ENCODE measurements at regions not wholly inside any gene's neighbourhood (a gene's known extent, or its start where the extent isn't known, plus 50 kb on each side); places are given as distances from the start of the nearest gene placed in this dataset.

DNA sequence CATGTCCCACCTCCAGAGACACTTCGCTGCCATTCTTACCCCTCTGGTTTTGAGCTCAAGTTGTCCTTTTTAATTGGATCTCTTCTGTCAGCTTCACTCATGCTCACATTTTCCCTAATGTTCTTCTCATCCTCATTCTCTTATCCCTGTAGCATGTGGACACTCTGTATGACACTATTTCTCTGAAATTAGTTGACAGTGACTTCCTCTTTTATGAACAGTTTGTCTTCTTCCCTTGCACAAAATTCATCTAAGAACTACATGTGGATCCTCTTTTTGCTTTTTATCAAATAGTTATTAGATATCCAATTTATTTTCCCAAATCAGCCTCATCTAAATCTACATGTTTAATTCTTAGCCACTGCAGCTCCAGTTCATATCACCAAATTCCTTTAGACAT lies 676.2 kb downstream of the MAT2B start:
- no peak for DNase-seq (ENCODE audit: low spot score)
- Histone ChIP-seq H3K79me2 (ENCODE audit: insufficient read depth, low read length) (no peaks in the 10 kb centered on the region), H2AFZ (ENCODE audit: low read length) (no peak overlapping the region), H3K9ac (ENCODE audit: insufficient read depth, low read depth, low read length) (no peak overlapping the region), H3K4me2 (ENCODE audit: low read depth, low read length) (no peak overlapping the region), H3K4me3 (replicated peaks in 1 of 3; ENCODE audit: insufficient read depth in 1 of 3, low read depth in 2 of 3, low read length in 3 of 3) (no peak overlapping the region), H3K4me1 (ENCODE audit: insufficient read depth, low read length) (no peaks in the 10 kb centered on the region), H3K27me3 (ENCODE audit: control insufficient read depth in 1 of 2, insufficient read depth in 2 of 2, low read length in 2 of 2) (no peaks in the 10 kb centered on the region), H3K9me3 (ENCODE audit: low read length) (peaks cover 26% of the 10 kb centered on the region), H4K20me1 (ENCODE audit: insufficient read depth, low read length) (no peaks in the 10 kb centered on the region), H3K27ac (ENCODE audit: extremely low read length, insufficient read depth, low read length) (no peak overlapping the region), H3K36me3 (replicated peaks in 1 of 2; ENCODE audit: control insufficient read depth in 1 of 2, insufficient read depth in 2 of 2, low read length in 2 of 2) (no peaks in the 10 kb centered on the region)
- no TSS peak for BruUV-seq (replicated peaks)
- in situ Hi-C loops (cut with HindIII; ENCODE audit: extremely low pct_ligation_motif_present, low pct_unique_long_range_greater_than_20kb) (no loop called here), intact Hi-C loops (cut with micrococcal nuclease; ENCODE audit: unreplicated experiment) (no loop called here)
- ATAC-seq = no peak
- ChIA-PET CTCF (ENCODE audit: low intra/inter-chr PET ratio, low total read pairs) (no interaction called here), POLR2A (no interaction called here)
- no peak for TF ChIP-seq BRCA1 (CRISPR knock-in tag; IDR thresholded peaks at IDR 0.05)
- no peak for TF ChIP-seq ZNF138 (CRISPR knock-in tag; IDR thresholded peaks at IDR 0.05; ENCODE audit: low read depth)
- TF ChIP-seq PHB2 (IDR thresholded peaks at IDR 0.05; ENCODE audit: partially characterized antibody) = no peak
- no peak for TF ChIP-seq ZNF558 (CRISPR knock-in tag; IDR thresholded peaks at IDR 0.05; ENCODE audit: borderline replicate concordance)
- no peak for FAIRE-seq
- 17% methylated on average over 1 of the region's 1 CpG for WGBS (ENCODE audit: low lambda C conversion rate)

DNA sequence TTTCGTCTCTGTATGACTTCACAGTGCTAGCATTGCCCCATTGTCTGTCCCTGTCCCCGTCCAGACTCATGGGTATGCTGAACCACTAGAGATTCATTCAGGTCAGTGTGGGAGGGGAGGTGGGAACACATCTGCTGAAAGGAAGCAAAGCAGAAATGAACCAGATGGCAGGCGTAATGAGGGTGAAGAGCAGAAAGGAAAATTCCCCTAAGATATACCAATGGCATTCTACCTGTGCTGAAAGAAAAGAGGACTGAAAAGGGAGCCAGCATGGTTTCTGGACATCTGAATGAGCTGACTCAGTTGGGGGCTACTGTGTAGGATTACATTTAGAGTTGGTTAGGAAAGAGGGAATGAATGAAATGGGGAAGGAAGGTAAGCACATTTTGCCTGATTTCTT lies 678.7 kb downstream of the MAT2B start:
- BruUV-seq (replicated peaks) = no TSS peak
- CTCF ChIA-PET (ENCODE audit: low intra/inter-chr PET ratio, low total read pairs) = no interaction called here
- TF ChIP-seq ZNF788 (CRISPR knock-in tag; IDR thresholded peaks at IDR 0.05; ENCODE audit: borderline replicate concordance) (no peak), ZNF282 (IDR thresholded peaks at IDR 0.05; ENCODE audit: partially characterized antibody) (no peak)
- TF ChIP-seq, protein P1, sequence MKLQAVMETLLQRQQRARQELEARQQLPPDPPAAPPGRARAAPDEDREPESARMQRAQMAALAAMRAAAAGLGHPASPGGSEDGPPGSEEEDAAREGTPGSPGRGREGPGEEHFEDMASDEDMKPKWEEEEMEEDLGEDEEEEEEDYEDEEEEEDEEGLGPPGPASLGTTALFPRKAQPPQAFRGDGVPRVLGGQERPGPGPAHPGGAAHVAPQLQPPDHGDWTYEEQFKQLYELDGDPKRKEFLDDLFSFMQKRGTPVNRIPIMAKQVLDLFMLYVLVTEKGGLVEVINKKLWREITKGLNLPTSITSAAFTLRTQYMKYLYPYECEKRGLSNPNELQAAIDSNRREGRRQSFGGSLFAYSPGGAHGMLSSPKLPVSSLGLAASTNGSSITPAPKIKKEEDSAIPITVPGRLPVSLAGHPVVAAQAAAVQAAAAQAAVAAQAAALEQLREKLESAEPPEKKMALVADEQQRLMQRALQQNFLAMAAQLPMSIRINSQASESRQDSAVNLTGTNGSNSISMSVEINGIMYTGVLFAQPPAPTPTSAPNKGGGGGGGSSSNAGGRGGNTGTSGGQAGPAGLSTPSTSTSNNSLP (IDR thresholded peaks at IDR 0.05; ENCODE audit: low read depth, low read length) = no peak
- TF ChIP-seq, protein P2, sequence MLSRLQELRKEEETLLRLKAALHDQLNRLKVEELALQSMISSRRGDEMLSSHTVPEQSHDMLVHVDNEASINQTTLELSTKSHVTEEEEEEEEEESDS (CRISPR knock-in tag; IDR thresholded peaks at IDR 0.05; ENCODE audit: borderline replicate concordance) = no peak
- TF ChIP-seq, protein P3, sequence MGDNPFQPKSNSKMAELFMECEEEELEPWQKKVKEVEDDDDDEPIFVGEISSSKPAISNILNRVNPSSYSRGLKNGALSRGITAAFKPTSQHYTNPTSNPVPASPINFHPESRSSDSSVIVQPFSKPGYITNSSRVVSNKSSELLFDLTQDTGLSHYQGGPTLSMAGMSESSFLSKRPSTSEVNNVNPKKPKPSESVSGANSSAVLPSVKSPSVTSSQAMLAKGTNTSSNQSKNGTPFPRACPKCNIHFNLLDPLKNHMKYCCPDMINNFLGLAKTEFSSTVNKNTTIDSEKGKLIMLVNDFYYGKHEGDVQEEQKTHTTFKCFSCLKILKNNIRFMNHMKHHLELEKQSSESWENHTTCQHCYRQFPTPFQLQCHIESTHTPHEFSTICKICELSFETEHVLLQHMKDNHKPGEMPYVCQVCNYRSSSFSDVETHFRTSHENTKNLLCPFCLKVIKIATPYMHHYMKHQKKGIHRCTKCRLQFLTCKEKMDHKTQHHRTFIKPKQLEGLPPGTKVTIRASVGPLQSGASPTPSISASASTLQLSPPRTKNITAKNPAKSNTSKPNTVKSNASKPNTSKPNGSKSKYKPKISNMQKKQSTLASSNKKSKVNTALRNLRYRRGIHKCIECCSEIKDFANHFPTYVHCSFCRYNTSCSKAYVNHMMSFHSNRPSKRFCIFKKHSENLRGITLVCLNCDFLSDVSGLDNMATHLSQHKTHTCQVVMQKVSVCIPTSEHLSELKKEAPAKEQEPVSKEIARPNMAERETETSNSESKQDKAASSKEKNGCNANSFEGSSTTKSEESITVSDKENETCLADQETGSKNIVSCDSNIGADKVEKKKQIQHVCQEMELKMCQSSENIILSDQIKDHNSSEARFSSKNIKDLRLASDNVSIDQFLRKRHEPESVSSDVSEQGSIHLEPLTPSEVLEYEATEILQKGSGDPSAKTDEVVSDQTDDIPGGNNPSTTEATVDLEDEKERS (CRISPR knock-in tag; IDR thresholded peaks at IDR 0.05) = no peak
- TF ChIP-seq, protein P4, sequence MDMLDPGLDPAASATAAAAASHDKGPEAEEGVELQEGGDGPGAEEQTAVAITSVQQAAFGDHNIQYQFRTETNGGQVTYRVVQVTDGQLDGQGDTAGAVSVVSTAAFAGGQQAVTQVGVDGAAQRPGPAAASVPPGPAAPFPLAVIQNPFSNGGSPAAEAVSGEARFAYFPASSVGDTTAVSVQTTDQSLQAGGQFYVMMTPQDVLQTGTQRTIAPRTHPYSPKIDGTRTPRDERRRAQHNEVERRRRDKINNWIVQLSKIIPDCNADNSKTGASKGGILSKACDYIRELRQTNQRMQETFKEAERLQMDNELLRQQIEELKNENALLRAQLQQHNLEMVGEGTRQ (IDR thresholded peaks at IDR 0.05; ENCODE audit: low read depth, low read length) = no peak
- TF ChIP-seq, protein P4 (CRISPR knock-in tag; IDR thresholded peaks at IDR 0.05; ENCODE audit: borderline replicate concordance) = no peak
- TF ChIP-seq, protein P5, sequence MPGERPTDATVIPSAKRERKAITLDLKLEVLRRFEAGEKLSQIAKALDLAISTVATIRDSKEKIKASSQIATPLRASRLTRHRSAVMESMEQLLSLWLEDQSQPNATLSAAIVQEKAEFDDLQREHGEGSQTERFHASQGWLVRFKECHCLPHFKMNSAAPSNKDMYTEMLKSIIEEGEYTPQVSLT (CRISPR knock-in tag; IDR thresholded peaks at IDR 0.05; ENCODE audit: borderline replicate concordance, low read depth) = no peak

More for the DNA sequence above, 678.7 kb downstream of the MAT2B start:
- DNase-seq (ENCODE audit: low spot score) (no peak), FAIRE-seq (no peak), ATAC-seq (no peak)
- Histone ChIP-seq H2AFZ (ENCODE audit: low read length) (no peak overlapping the region), H3K9ac (ENCODE audit: insufficient read depth, low read depth, low read length) (no peak overlapping the region), H3K79me2 (ENCODE audit: insufficient read depth, low read length) (no peaks in the 10 kb centered on the region), H3K4me3 (replicated peaks in 1 of 3; ENCODE audit: insufficient read depth in 1 of 3, low read depth in 2 of 3, low read length in 3 of 3) (no peak overlapping the region), H3K4me1 (ENCODE audit: insufficient read depth, low read length) (no peaks in the 10 kb centered on the region), H4K20me1 (ENCODE audit: insufficient read depth, low read length) (no peaks in the 10 kb centered on the region), H3K27ac (ENCODE audit: extremely low read length, insufficient read depth, low read length) (no peak overlapping the region), H3K27me3 (ENCODE audit: control insufficient read depth in 1 of 2, insufficient read depth in 2 of 2, low read length in 2 of 2) (no peaks in the 10 kb centered on the region), H3K36me3 (replicated peaks in 1 of 2; ENCODE audit: control insufficient read depth in 1 of 2, insufficient read depth in 2 of 2, low read length in 2 of 2) (no peaks in the 10 kb centered on the region), H3K4me2 (ENCODE audit: low read depth, low read length) (no peak overlapping the region), H3K9me3 (ENCODE audit: low read length) (peaks cover 15% of the 10 kb centered on the region)
- 32% methylated on average over 3 of the region's 3 CpGs for WGBS (ENCODE audit: low lambda C conversion rate)
- intact Hi-C loops (cut with micrococcal nuclease; ENCODE audit: unreplicated experiment) (no loop called here), in situ Hi-C loops (cut with HindIII; ENCODE audit: extremely low pct_ligation_motif_present, low pct_unique_long_range_greater_than_20kb) (no loop called here)
- POLR2A ChIA-PET = no interaction called here
